ENCODE measurements at regions not wholly inside any gene's neighbourhood (a gene's known extent, or its start where the extent isn't known, plus 50 kb on each side); places are given as distances from the start of the nearest gene placed in this dataset.
A peak's percentile ranks its signal among the peaks of the same experiment; 100 is the strongest.

DNA sequence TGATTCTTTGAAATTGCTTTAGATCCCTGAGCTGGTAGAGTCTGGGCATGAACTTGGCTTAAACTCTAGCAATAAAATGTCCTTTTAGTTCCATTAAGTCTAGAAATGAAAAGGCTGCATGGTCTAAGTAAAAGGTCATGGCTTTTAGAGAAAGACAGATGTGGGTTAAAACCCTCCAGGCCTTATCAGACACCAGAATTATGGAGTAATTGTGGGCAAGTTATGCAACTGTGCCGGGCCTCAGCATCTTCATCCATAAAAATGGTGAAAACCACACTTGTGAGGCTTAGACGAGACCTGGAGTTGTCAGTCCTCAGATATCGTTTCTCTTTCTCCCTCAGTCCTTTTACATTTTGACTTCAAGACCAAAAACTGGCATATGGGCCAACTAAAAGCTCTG, 597.9 kb upstream of the KIRREL3 start:
- H3K9me3 ChIP-seq = no peaks in the 10 kb centered on the region
- DNase-seq (ENCODE audit: extremely low spot score) = no peak
- no peak overlapping the region for H3K4me3 ChIP-seq
- intact Hi-C loops (cut with DNase I) = no loop called here
- TF ChIP-seq, protein P1, sequence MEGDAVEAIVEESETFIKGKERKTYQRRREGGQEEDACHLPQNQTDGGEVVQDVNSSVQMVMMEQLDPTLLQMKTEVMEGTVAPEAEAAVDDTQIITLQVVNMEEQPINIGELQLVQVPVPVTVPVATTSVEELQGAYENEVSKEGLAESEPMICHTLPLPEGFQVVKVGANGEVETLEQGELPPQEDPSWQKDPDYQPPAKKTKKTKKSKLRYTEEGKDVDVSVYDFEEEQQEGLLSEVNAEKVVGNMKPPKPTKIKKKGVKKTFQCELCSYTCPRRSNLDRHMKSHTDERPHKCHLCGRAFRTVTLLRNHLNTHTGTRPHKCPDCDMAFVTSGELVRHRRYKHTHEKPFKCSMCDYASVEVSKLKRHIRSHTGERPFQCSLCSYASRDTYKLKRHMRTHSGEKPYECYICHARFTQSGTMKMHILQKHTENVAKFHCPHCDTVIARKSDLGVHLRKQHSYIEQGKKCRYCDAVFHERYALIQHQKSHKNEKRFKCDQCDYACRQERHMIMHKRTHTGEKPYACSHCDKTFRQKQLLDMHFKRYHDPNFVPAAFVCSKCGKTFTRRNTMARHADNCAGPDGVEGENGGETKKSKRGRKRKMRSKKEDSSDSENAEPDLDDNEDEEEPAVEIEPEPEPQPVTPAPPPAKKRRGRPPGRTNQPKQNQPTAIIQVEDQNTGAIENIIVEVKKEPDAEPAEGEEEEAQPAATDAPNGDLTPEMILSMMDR (IDR thresholded peaks at IDR 0.05) = no peak
- TF ChIP-seq EP300 (IDR thresholded peaks at IDR 0.05) = no peak
- H3K27me3 ChIP-seq = no peaks in the 10 kb centered on the region
- no peaks in the 10 kb centered on the region for H3K36me3 ChIP-seq
- H3K27ac ChIP-seq (replicated peaks in 1 of 4) = no peak overlapping the region
- no peaks in the 10 kb centered on the region for H3K4me1 ChIP-seq
- 86% methylated on average over 3 of the region's 3 CpGs for WGBS

DNA sequence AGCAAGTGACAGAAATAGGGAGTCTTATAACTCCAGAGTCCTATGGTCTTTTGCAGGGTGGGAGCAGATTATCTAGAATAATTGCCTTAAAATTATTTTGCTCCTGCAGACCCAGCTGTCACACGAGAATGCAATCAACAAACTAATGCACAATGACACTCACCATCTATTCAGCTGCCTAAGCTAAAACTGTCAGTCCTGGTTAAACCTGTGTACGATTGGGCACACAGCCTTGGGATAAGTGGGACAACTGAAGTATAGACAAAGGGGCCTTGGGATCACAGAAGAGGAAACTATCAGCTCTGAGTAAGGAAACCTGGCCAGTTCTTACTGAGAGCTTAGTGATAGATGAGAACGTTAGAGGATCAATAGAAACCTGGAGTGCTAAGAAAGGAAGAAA, 595.9 kb upstream of the KIRREL3 start:
- DNase-seq (ENCODE audit: extremely low spot score) = no peak
- no peaks in the 10 kb centered on the region for H3K9me3 ChIP-seq
- no peaks in the 10 kb centered on the region for H3K4me1 ChIP-seq
- H3K27ac ChIP-seq (replicated peaks in 1 of 4) = no peak overlapping the region
- no peak for TF ChIP-seq POLR2A (IDR thresholded peaks at IDR 0.05; ENCODE audit: low read depth)
- no peak for TF ChIP-seq EP300 (IDR thresholded peaks at IDR 0.05)
- TF ChIP-seq, protein P1 (IDR thresholded peaks at IDR 0.05) = no peak
- no peak for TF ChIP-seq POLR2AphosphoS5 (IDR thresholded peaks at IDR 0.05)
- no peaks in the 10 kb centered on the region for H3K27me3 ChIP-seq
- H3K36me3 ChIP-seq = no peaks in the 10 kb centered on the region
- intact Hi-C loops (cut with DNase I) = no loop called here
- 75% methylated on average over 3 of the region's 3 CpGs for WGBS
- no peak overlapping the region for H3K4me3 ChIP-seq

DNA sequence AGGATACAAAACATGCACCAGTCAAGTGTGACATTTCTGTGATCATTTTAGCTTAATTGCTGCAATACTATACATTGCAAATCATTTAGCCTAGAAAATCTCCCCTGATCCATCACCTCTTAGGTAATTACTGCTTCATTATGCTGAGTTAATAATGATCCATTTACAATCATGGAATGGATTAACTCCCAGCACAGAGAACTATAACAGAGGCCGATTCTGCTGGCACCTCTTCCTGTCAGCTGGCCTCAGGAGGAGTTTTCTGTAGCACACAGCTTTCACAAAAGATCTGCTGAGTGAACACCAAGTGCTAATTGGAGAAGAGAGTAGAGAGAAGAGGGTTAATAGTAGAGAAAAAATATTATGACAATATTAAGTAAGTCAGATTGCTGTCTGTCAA, 591.8 kb upstream of the KIRREL3 start:
- no peak overlapping the region for H3K4me3 ChIP-seq
- H3K9me3 ChIP-seq = no peaks in the 10 kb centered on the region
- TF ChIP-seq EP300 (IDR thresholded peaks at IDR 0.05) (no peak), POLR2AphosphoS5 (IDR thresholded peaks at IDR 0.05) (no peak), POLR2A (IDR thresholded peaks at IDR 0.05; ENCODE audit: low read depth) (no peak)
- TF ChIP-seq, protein P1 (IDR thresholded peaks at IDR 0.05) = no peak
- intact Hi-C loops (cut with DNase I) = no loop called here
- H3K27me3 ChIP-seq = no peaks in the 10 kb centered on the region
- no peak overlapping the region for H3K27ac ChIP-seq (replicated peaks in 1 of 4)
- WGBS = 60% methylated on average over 1 of the region's 1 CpG
- no peaks in the 10 kb centered on the region for H3K4me1 ChIP-seq
- DNase-seq (ENCODE audit: extremely low spot score) = no peak
- H3K36me3 ChIP-seq = no peaks in the 10 kb centered on the region

DNA sequence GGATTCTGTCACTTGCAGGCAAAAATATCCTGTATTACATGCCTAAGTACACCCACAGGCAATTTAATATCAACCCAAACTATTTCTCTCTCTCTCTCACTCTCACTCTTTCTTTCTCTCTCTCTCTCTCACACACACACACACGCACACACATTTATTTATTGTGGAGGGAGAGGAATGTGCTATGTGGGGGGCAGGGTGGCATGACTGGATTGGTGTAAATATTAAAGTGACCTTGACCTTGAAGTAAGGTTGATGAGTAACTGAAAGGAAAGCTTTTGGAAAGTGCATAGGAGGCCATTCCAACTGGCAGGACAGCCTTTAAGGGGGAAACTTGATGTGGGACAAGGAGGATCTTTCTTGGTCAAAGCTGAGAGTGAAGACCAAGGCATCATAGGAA, 589.7 kb upstream of the KIRREL3 start:
- Histone ChIP-seq H3K9me3 (no peaks in the 10 kb centered on the region), H3K36me3 (no peaks in the 10 kb centered on the region), H3K27ac (replicated peaks in 1 of 4) (no peak overlapping the region), H3K27me3 (no peaks in the 10 kb centered on the region), H3K4me3 (no peak overlapping the region), H3K4me1 (no peaks in the 10 kb centered on the region)
- TF ChIP-seq EP300 (IDR thresholded peaks at IDR 0.05) (no peak), POLR2A (IDR thresholded peaks at IDR 0.05; ENCODE audit: low read depth) (no peak), POLR2AphosphoS5 (IDR thresholded peaks at IDR 0.05) (no peak)
- TF ChIP-seq, protein P1 (IDR thresholded peaks at IDR 0.05) = no peak
- 33% methylated on average over 1 of the region's 1 CpG for WGBS
- DNase-seq (ENCODE audit: extremely low spot score) = peak; percentile 34
- intact Hi-C loops (cut with DNase I) = no loop called here

DNA sequence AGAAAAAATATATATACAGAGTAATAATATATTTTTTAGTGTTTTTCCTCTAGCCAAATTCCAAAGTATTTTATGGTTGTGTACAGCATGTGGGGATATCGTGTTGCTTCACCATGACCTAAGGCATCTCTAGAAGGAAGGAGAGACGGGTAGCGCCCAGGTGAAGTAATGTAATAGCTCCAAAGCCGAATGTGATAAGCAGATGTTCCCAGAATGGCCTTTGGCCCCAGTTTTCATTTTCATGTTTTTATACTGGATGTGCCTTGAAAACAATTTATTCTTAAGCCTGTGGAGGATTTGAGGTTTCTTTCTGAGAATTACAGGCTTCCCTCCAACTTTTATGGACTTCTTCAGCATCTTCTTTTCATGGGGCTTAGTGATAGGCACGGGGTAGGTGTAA, 587.9 kb upstream of the KIRREL3 start:
- intact Hi-C loops (cut with DNase I) = no loop called here
- TF ChIP-seq POLR2A (IDR thresholded peaks at IDR 0.05; ENCODE audit: low read depth) = no peak
- no peaks in the 10 kb centered on the region for H3K27me3 ChIP-seq
- no peaks in the 10 kb centered on the region for H3K9me3 ChIP-seq
- H3K27ac ChIP-seq (replicated peaks in 1 of 4) = no peak overlapping the region
- no peak overlapping the region for H3K4me3 ChIP-seq
- no peaks in the 10 kb centered on the region for H3K36me3 ChIP-seq
- no peaks in the 10 kb centered on the region for H3K4me1 ChIP-seq
- WGBS = 92% methylated on average over 5 of the region's 5 CpGs
- peak; percentile 31 for DNase-seq (ENCODE audit: extremely low spot score)
